Thoracic aorta (tissue), 2 donors: ENCODE measurements at regions not wholly inside any gene's neighbourhood (a gene's known extent, or its start where the extent isn't known, plus 50 kb on each side); places are given as distances from the start of the nearest gene placed in this dataset.

Experiments
- ATAC-seq: fragments of 150-250 bp; one replicate; pipeline ENCODE4 v1.8.0; 2017; ENCODE audit warnings: low read depth; ENCODE audit not compliant: insufficient number of reproducible peaks, low FRiP score
- DNase-seq: peaks from one replicate; pipeline ENCODE4 v3.0.0-alpha.2; 2020; ENCODE audit warnings: low spot score
- H3K27ac ChIP-seq, 2 donors: fragments of 200-600 bp; sonication (generic); 1 replicate in 1 of 2; 2 replicates in 1 of 2; pipeline ENCODE4 v1.5.1; 2016; ENCODE audit warnings: mild to moderate bottlenecking in 2 of 2, moderate library complexity in 2 of 2
- H3K27me3 ChIP-seq: fragments of 200-600 bp; sonication (generic); replicated peaks from 2 replicates; pipeline ENCODE4 v1.6.0; 2016; ENCODE audit warnings: mild to moderate bottlenecking; ENCODE audit not compliant: insufficient read depth
- H3K36me3 ChIP-seq: fragments of 200-600 bp; sonication (generic); one replicate; pipeline ENCODE4 v1.5.1; 2016
- H3K4me1 ChIP-seq, 2 donors: fragments of 200-600 bp; sonication (generic); 1 replicate in 1 of 2; 2 replicates in 1 of 2; pipeline versions ENCODE4 v1.5.1 to v1.6.0; 2016; ENCODE audit warnings: low read depth in 2 of 2, mild to moderate bottlenecking in 1 of 2; ENCODE audit not compliant: control insufficient read depth in 1 of 2
- H3K4me3 ChIP-seq: fragments of 200-600 bp; sonication (generic); 2 replicates; pipeline ENCODE4 v1.5.1; 2016; ENCODE audit warnings: mild to moderate bottlenecking
- H3K9me3 ChIP-seq: fragments of 200-600 bp; sonication (generic); 2 replicates; pipeline ENCODE4 v1.5.1; 2016
- CTCF ChIP-seq: fragments of 200-600 bp; sonication (generic); IDR thresholded peaks from one replicate; pipeline ENCODE4 v1.5.1; 2019; ENCODE audit warnings: antibody characterized with exemption

- no peak overlapping the region for H3K4me3 ChIP-seq
- H3K27me3 ChIP-seq = no peaks in the 10 kb centered on the region
- ATAC-seq = no peak
- H3K4me1 ChIP-seq = no peaks in the 10 kb centered on the region
- DNase-seq = no peak
- H3K36me3 ChIP-seq = no peaks in the 10 kb centered on the region
- no peak for TF ChIP-seq CTCF
- H3K27ac ChIP-seq = no peak overlapping the region
- no peaks in the 10 kb centered on the region for H3K9me3 ChIP-seq
Measured at GRCh38 chrX:140848800-140849199, 139.2 kb downstream of the LINC00632 start.

- no peak for TF ChIP-seq CTCF
- Histone ChIP-seq H3K4me3 (no peak overlapping the region), H3K9me3 (no peaks in the 10 kb centered on the region), H3K36me3 (no peaks in the 10 kb centered on the region), H3K4me1 (no peaks in the 10 kb centered on the region), H3K27ac (no peak overlapping the region), H3K27me3 (no peaks in the 10 kb centered on the region)
- DNase-seq (no peak), ATAC-seq (no peak)
Measured at GRCh38 chrX:140860718-140861117, 141.7 kb upstream of the SPANXB1 start.

- Histone ChIP-seq H3K4me3 (no peak overlapping the region), H3K4me1 (no peaks in the 10 kb centered on the region), H3K27me3 (no peaks in the 10 kb centered on the region), H3K9me3 (no peaks in the 10 kb centered on the region), H3K36me3 (no peaks in the 10 kb centered on the region), H3K27ac (no peak overlapping the region)
- TF ChIP-seq CTCF = no peak
- ATAC-seq = no peak
- DNase-seq = no peak
Measured at GRCh38 chrX:140866446-140866845, 135.9 kb upstream of the SPANXB1 start.

GRCh38 chrX:140912606-140913005 lies 89.8 kb upstream of the SPANXB1 start:
- DNase-seq (no peak), ATAC-seq (no peak)
- no peaks in the 10 kb centered on the region for H3K36me3 ChIP-seq
- no peak overlapping the region for H3K4me3 ChIP-seq
- no peaks in the 10 kb centered on the region for H3K9me3 ChIP-seq
- no peaks in the 10 kb centered on the region for H3K4me1 ChIP-seq
- H3K27me3 ChIP-seq = no peaks in the 10 kb centered on the region
- no peak overlapping the region for H3K27ac ChIP-seq
- TF ChIP-seq CTCF = no peak

- Histone ChIP-seq H3K36me3 (no peaks in the 10 kb centered on the region), H3K27ac (no peak overlapping the region), H3K4me3 (no peak overlapping the region), H3K4me1 (peaks cover 0 to 3% of the 10 kb centered on the region in 2 donors), H3K9me3 (no peaks in the 10 kb centered on the region), H3K27me3 (no peaks in the 10 kb centered on the region)
- no peak for TF ChIP-seq CTCF
- no peak for DNase-seq
- no peak for ATAC-seq
Measured at GRCh38 chrX:140913802-140914501, 88.4 kb upstream of the SPANXB1 start.
